Kidney epithelial cell (primary cell): ENCODE measurements at regions not wholly inside any gene's neighbourhood (a gene's known extent, or its start where the extent isn't known, plus 50 kb on each side); places are given as distances from the start of the nearest gene placed in this dataset.
"Not testable (repeated sequence)": the region's sequence is repeated elsewhere in the genome, so short reads cannot be mapped to it uniquely, and the experiment has no call there.

Source experiments
- DNase-seq: peaks from one replicate; pipeline ENCODE4 v3.0.0-alpha.2; 2010; ENCODE audit warnings: low read depth
- H3K27me3 ChIP-seq: 2 replicates; pipeline ENCODE4 v1.6.0; 2011; ENCODE audit warnings: low read length; ENCODE audit not compliant: control insufficient read depth, insufficient read depth
- H3K36me3 ChIP-seq: 2 replicates; pipeline ENCODE4 v1.5.1; 2011; ENCODE audit warnings: low read length; ENCODE audit not compliant: control insufficient read depth, insufficient read depth
- H3K4me3 ChIP-seq: 2 replicates; pipeline ENCODE4 v1.5.1; 2011; ENCODE audit warnings: low read depth, mild to moderate bottlenecking, control low read depth, low read length
- CTCF ChIP-seq: IDR thresholded peaks from 2 replicates; pipeline ENCODE4 v1.5.1; 2011; ENCODE audit warnings: mild to moderate bottlenecking, moderate library complexity, low read length, control low read depth, inconsistent platforms; ENCODE audit not compliant: insufficient read depth, poor library complexity, severe bottlenecking

- Histone ChIP-seq H3K4me3 (no peak overlapping the region), H3K27me3 (no peaks in the 10 kb centered on the region), H3K36me3 (no peaks in the 10 kb centered on the region)
- no peak for TF ChIP-seq CTCF
- no peak for DNase-seq
Observed at GRCh38 chr21:34221331-34222030, 142.3 kb upstream of the KCNE2 start.

- TF ChIP-seq CTCF: no peak
- DNase-seq: no peak
- Histone ChIP-seq H3K4me3 (no peak overlapping the region), H3K36me3 (no peaks in the 10 kb centered on the region), H3K27me3 (no peaks in the 10 kb centered on the region)
Observed at GRCh38 chr21:34222031-34222335, 141.8 kb upstream of the KCNE2 start.

GRCh38 chr21:34223376-34223775, 140.4 kb upstream of the KCNE2 start:
- no peaks in the 10 kb centered on the region for H3K36me3 ChIP-seq
- DNase-seq: no peak
- TF ChIP-seq CTCF: no peak
- H3K27me3 ChIP-seq: no peaks in the 10 kb centered on the region
- no peak overlapping the region for H3K4me3 ChIP-seq

- no peak for DNase-seq
- H3K36me3 ChIP-seq: no peaks in the 10 kb centered on the region
- no peak overlapping the region for H3K4me3 ChIP-seq
- TF ChIP-seq CTCF: no peak
- H3K27me3 ChIP-seq: no peaks in the 10 kb centered on the region
Observed at GRCh38 chr21:34227386-34227852, 136.4 kb upstream of the KCNE2 start.

- DNase-seq: no peak
- no peaks in the 10 kb centered on the region for H3K36me3 ChIP-seq
- no peaks in the 10 kb centered on the region for H3K27me3 ChIP-seq
- TF ChIP-seq CTCF: no peak
- no peak overlapping the region for H3K4me3 ChIP-seq
Observed at GRCh38 chr21:34228792-34229191, 135.0 kb upstream of the KCNE2 start.

GRCh38 chr21:34229353-34229752, 134.5 kb upstream of the KCNE2 start:
- no peak for DNase-seq
- no peak for TF ChIP-seq CTCF
- no peak overlapping the region for H3K4me3 ChIP-seq

GRCh38 chr21:34233741-34234140, 130.1 kb upstream of the KCNE2 start:
- not testable (repeated sequence) for H3K4me3 ChIP-seq, DNase-seq, H3K36me3 ChIP-seq, H3K27me3 ChIP-seq

More at GRCh38 chr21:34229353-34229752, 134.5 kb upstream of the KCNE2 start:
- Histone ChIP-seq H3K36me3 (no peaks in the 10 kb centered on the region), H3K27me3 (no peaks in the 10 kb centered on the region)
